Astrocyte (in vitro differentiated cells and primary cell): ENCODE measurements at regions not wholly inside any gene's neighbourhood (a gene's known extent, or its start where the extent isn't known, plus 50 kb on each side); places are given as distances from the start of the nearest gene placed in this dataset.

Source experiments
- DNase-seq: peaks from one replicate; pipeline ENCODE4 v3.0.0-alpha.2; 2010; ENCODE audit warnings: low read depth
- FAIRE-seq: peaks from 2 replicates; lab custom pipeline; 2011; peaks lifted over from hg19 to GRCh38; lab: Jason Lieb, UNC
- H2AFZ ChIP-seq: 2 replicates; pipeline ENCODE4 v1.6.0; 2012; ENCODE audit warnings: low read depth, low read length, inconsistent platforms
- H3K27ac ChIP-seq: 2 replicates; pipeline ENCODE4 v1.5.1; 2011; ENCODE audit warnings: low read depth, low read length, inconsistent platforms
- H3K27me3 ChIP-seq: 2 replicates; pipeline ENCODE4 v1.6.0; 2011; ENCODE audit warnings: low read length, inconsistent platforms; ENCODE audit not compliant: insufficient read depth
- H3K36me3 ChIP-seq: 2 replicates; pipeline ENCODE4 v1.5.1; 2011; ENCODE audit warnings: low read length, inconsistent platforms; ENCODE audit not compliant: insufficient read depth
- H3K4me1 ChIP-seq: 2 replicates; pipeline ENCODE4 v1.5.1; 2011; ENCODE audit warnings: low read length, inconsistent platforms; ENCODE audit not compliant: insufficient read depth
- H3K4me2 ChIP-seq: 2 replicates; pipeline ENCODE4 v1.6.0; 2012; ENCODE audit warnings: low read length, inconsistent platforms
- H3K4me3 ChIP-seq: 2 replicates; pipeline ENCODE4 v1.5.1; 2011; ENCODE audit warnings: low read depth, mild to moderate bottlenecking, low read length, inconsistent platforms; ENCODE audit not compliant: insufficient read depth
- H3K79me2 ChIP-seq: 2 replicates; pipeline ENCODE4 v1.6.0; 2012; ENCODE audit warnings: mild to moderate bottlenecking, low read length, inconsistent platforms; ENCODE audit not compliant: insufficient read depth
- H3K9ac ChIP-seq: 2 replicates; pipeline ENCODE4 v1.6.0; 2012; ENCODE audit warnings: mild to moderate bottlenecking, low read length, inconsistent platforms
- H3K9me3 ChIP-seq: 2 replicates; pipeline ENCODE4 v1.5.1; 2012; ENCODE audit warnings: low read depth, mild to moderate bottlenecking, low read length, inconsistent platforms; ENCODE audit not compliant: insufficient read depth
- H4K20me1 ChIP-seq: 2 replicates; pipeline ENCODE4 v1.6.0; 2012; ENCODE audit warnings: low read length, inconsistent platforms; ENCODE audit not compliant: insufficient read depth
- H3K27ac Mint-ChIP-seq: one replicate; pipeline ENCODE4 v1.8.0; 2021; ENCODE audit warnings: mild to moderate bottlenecking, mixed read lengths; ENCODE audit not compliant: unreplicated experiment
- H3K27me3 Mint-ChIP-seq: one replicate; pipeline ENCODE4 v1.8.0; 2021; ENCODE audit warnings: low read depth, mixed read lengths; ENCODE audit not compliant: unreplicated experiment
- H3K36me3 Mint-ChIP-seq: one replicate; pipeline ENCODE4 v1.8.0; 2021; ENCODE audit warnings: low read depth, mixed read lengths; ENCODE audit not compliant: unreplicated experiment
- H3K4me1 Mint-ChIP-seq: one replicate; pipeline ENCODE4 v1.8.0; 2021; ENCODE audit warnings: low read depth, mixed read lengths; ENCODE audit not compliant: unreplicated experiment
- H3K4me3 Mint-ChIP-seq: one replicate; pipeline ENCODE4 v1.8.0; 2021; ENCODE audit warnings: mild to moderate bottlenecking, moderate library complexity, mixed read lengths; ENCODE audit not compliant: unreplicated experiment
- H3K9me3 Mint-ChIP-seq: one replicate; pipeline ENCODE4 v1.8.0; 2021; ENCODE audit warnings: mild to moderate bottlenecking, mixed read lengths; ENCODE audit not compliant: unreplicated experiment
- EZH2 ChIP-seq: IDR thresholded peaks from 2 replicates; pipeline ENCODE4 v1.6.1; 2012; ENCODE audit warnings: mild to moderate bottlenecking, low read length, inconsistent platforms; ENCODE audit not compliant: insufficient read depth
- TF ChIP-seq, protein P1 (sequence below): IDR thresholded peaks from 2 replicates; pipeline ENCODE4 v1.5.1; 2011; ENCODE audit warnings: low read depth, mild to moderate bottlenecking, inconsistent platforms, low read length, moderate library complexity; ENCODE audit not compliant: insufficient read depth

DNA sequence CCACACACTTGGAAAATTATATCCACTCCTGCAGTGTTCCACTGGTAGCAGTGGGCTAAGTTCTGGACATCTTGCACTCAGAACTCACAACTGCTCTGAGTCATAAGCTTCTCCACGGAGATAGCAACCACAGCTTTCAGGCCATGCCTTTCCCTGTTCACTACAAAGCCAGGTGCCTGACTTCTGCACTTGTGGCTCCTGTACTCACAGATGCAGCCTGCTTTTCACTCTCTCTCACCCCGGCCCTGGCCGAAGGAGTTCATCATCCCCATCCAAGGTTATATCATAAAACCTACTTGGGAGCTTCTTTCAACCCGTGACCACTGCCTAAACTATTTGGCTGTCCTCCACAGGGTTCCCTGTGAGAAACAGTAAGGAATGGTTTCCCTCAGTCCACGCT is 999.4 kb downstream of the GLUD2 start:
- H3K4me3 ChIP-seq, result no peak overlapping the region
- H4K20me1 ChIP-seq, result no peaks in the 10 kb centered on the region
- DNase-seq (peak; percentile 5), FAIRE-seq (peak; percentile 20)
- Mint-ChIP-seq H3K9me3 (peaks cover 2% of the 10 kb centered on the region), H3K4me3 (no peak overlapping the region), H3K36me3 (no peaks in the 10 kb centered on the region), H3K27me3 (no peaks in the 10 kb centered on the region), H3K27ac (no peak overlapping the region), H3K4me1 (peaks cover 11% of the 10 kb centered on the region)
- H3K4me1 ChIP-seq, result no peaks in the 10 kb centered on the region
- no peaks in the 10 kb centered on the region for H3K79me2 ChIP-seq
- H3K27ac ChIP-seq, result no peak overlapping the region
- H3K9me3 ChIP-seq, result no peaks in the 10 kb centered on the region
- H3K9ac ChIP-seq, result no peak overlapping the region
- TF ChIP-seq, protein P1, sequence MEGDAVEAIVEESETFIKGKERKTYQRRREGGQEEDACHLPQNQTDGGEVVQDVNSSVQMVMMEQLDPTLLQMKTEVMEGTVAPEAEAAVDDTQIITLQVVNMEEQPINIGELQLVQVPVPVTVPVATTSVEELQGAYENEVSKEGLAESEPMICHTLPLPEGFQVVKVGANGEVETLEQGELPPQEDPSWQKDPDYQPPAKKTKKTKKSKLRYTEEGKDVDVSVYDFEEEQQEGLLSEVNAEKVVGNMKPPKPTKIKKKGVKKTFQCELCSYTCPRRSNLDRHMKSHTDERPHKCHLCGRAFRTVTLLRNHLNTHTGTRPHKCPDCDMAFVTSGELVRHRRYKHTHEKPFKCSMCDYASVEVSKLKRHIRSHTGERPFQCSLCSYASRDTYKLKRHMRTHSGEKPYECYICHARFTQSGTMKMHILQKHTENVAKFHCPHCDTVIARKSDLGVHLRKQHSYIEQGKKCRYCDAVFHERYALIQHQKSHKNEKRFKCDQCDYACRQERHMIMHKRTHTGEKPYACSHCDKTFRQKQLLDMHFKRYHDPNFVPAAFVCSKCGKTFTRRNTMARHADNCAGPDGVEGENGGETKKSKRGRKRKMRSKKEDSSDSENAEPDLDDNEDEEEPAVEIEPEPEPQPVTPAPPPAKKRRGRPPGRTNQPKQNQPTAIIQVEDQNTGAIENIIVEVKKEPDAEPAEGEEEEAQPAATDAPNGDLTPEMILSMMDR, result no peak
- no peak for TF ChIP-seq EZH2
- H3K4me2 ChIP-seq, result no peak overlapping the region
- H2AFZ ChIP-seq, result no peak overlapping the region
- no peaks in the 10 kb centered on the region for H3K27me3 ChIP-seq
- H3K36me3 ChIP-seq, result no peaks in the 10 kb centered on the region

DNA sequence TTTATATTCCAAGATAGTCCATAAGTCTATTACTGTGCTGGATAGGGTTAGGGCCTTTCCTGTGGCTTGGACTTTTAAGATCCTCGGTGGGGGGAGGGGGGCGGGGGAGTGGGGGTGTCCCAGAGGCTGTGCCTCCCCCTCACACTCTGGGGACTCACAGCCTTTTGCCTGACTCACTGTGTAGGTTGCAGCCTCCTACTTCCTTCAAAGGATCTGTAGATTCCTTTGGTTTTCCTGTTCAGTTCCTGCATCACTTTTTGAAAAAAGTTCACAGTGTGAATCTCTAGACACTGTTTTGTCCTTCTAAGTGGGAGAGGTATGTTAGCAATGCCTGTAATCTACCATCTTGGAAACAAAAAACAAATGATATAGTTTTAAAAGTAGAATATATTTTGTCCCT is 999.9 kb downstream of the GLUD2 start:
- H3K4me3 Mint-ChIP-seq, result no peak overlapping the region
- DNase-seq (no peak), FAIRE-seq (no peak)
- H3K36me3 Mint-ChIP-seq, result no peaks in the 10 kb centered on the region
- Histone ChIP-seq H3K27ac (no peak overlapping the region), H3K9ac (no peak overlapping the region), H3K79me2 (no peaks in the 10 kb centered on the region), H3K27me3 (no peaks in the 10 kb centered on the region), H4K20me1 (no peaks in the 10 kb centered on the region), H3K9me3 (no peaks in the 10 kb centered on the region), H3K4me1 (no peaks in the 10 kb centered on the region), H3K36me3 (no peaks in the 10 kb centered on the region), H3K4me2 (no peak overlapping the region), H2AFZ (no peak overlapping the region), H3K4me3 (no peak overlapping the region)
- H3K9me3 Mint-ChIP-seq, result peaks cover 2% of the 10 kb centered on the region
- TF ChIP-seq EZH2, result no peak
- TF ChIP-seq, protein P1, result no peak
- no peaks in the 10 kb centered on the region for H3K27me3 Mint-ChIP-seq
- H3K27ac Mint-ChIP-seq, result no peak overlapping the region
- peaks cover 11% of the 10 kb centered on the region for H3K4me1 Mint-ChIP-seq

DNA sequence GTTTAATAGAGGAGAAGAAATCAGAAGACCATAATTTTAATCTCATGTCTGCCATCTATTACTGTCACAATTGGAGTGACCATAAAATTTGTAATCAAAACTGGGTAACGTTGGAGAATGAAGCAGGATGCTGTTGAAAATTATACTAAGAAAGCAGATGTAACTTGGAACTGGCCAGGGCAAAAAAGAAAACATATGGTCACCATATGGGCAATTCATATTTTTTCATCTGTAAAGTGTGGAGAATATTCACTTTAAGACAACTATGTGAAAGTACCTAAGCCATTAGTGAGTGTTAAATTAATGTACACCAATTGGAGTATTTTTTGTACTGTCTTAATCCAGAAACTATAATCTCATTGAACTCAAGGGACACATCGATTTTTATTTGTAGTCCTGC is 1008.0 kb downstream of the GLUD2 start:
- Histone ChIP-seq H3K27me3 (no peaks in the 10 kb centered on the region), H3K4me1 (no peaks in the 10 kb centered on the region), H3K79me2 (no peaks in the 10 kb centered on the region), H3K9me3 (no peaks in the 10 kb centered on the region), H3K9ac (no peak overlapping the region), H3K36me3 (no peaks in the 10 kb centered on the region), H3K4me2 (no peak overlapping the region), H2AFZ (no peak overlapping the region), H3K4me3 (no peak overlapping the region), H3K27ac (no peak overlapping the region), H4K20me1 (no peaks in the 10 kb centered on the region)
- DNase-seq (no peak), FAIRE-seq (peak; percentile 80)
- TF ChIP-seq, protein P1, result no peak
- TF ChIP-seq EZH2, result no peak
- no peaks in the 10 kb centered on the region for H3K9me3 Mint-ChIP-seq
- no peak overlapping the region for H3K4me3 Mint-ChIP-seq
- H3K27me3 Mint-ChIP-seq, result no peaks in the 10 kb centered on the region
- H3K36me3 Mint-ChIP-seq, result no peaks in the 10 kb centered on the region
- H3K4me1 Mint-ChIP-seq, result no peaks in the 10 kb centered on the region
- H3K27ac Mint-ChIP-seq, result no peak overlapping the region
